ENCODE measurements at regions not wholly inside any gene's neighbourhood (a gene's known extent, or its start where the extent isn't known, plus 50 kb on each side); places are given as distances from the start of the nearest gene placed in this dataset.

DNA sequence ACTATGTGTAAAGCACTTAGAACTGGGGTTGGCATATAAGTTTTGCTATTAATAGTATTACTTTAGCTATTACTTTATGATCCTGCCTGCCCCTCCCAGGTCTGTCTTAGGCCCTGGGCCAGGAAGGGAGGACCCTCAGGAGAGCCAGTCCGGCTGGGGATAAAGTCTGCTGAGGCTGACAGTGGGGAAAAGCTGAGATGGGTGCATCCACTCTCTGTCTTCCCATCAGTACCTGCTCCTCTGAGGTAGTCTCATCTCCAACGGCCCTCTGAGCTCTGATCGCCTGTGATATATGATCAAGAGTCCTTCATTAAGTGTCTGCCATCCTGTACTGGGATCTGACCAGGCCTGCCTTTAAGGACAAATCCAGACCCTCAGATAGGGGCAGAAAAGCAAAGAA is 156.5 kb upstream of the PJA1 start:
- TF ChIP-seq POLR2AphosphoS5 (IDR thresholded peaks at IDR 0.05; ENCODE audit: low read depth, low read length) (no peak), TAF1 (IDR thresholded peaks at IDR 0.05; ENCODE audit: borderline replicate concordance, insufficient read depth, low read length) (no peak), SIN3A (IDR thresholded peaks at IDR 0.05; ENCODE audit: borderline replicate concordance, insufficient read depth, low read length) (no peak), FOXP2 (optimal IDR thresholded peaks at IDR 0.05; ENCODE audit: borderline replicate concordance, extremely low read depth, extremely low read length, insufficient read depth) (no peak)
- TF ChIP-seq, protein P1, sequence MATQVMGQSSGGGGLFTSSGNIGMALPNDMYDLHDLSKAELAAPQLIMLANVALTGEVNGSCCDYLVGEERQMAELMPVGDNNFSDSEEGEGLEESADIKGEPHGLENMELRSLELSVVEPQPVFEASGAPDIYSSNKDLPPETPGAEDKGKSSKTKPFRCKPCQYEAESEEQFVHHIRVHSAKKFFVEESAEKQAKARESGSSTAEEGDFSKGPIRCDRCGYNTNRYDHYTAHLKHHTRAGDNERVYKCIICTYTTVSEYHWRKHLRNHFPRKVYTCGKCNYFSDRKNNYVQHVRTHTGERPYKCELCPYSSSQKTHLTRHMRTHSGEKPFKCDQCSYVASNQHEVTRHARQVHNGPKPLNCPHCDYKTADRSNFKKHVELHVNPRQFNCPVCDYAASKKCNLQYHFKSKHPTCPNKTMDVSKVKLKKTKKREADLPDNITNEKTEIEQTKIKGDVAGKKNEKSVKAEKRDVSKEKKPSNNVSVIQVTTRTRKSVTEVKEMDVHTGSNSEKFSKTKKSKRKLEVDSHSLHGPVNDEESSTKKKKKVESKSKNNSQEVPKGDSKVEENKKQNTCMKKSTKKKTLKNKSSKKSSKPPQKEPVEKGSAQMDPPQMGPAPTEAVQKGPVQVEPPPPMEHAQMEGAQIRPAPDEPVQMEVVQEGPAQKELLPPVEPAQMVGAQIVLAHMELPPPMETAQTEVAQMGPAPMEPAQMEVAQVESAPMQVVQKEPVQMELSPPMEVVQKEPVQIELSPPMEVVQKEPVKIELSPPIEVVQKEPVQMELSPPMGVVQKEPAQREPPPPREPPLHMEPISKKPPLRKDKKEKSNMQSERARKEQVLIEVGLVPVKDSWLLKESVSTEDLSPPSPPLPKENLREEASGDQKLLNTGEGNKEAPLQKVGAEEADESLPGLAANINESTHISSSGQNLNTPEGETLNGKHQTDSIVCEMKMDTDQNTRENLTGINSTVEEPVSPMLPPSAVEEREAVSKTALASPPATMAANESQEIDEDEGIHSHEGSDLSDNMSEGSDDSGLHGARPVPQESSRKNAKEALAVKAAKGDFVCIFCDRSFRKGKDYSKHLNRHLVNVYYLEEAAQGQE (IDR thresholded peaks at IDR 0.05; ENCODE audit: insufficient read depth in 1 of 2, low read depth in 2 of 2, low read length in 2 of 2), result no peak

DNA sequence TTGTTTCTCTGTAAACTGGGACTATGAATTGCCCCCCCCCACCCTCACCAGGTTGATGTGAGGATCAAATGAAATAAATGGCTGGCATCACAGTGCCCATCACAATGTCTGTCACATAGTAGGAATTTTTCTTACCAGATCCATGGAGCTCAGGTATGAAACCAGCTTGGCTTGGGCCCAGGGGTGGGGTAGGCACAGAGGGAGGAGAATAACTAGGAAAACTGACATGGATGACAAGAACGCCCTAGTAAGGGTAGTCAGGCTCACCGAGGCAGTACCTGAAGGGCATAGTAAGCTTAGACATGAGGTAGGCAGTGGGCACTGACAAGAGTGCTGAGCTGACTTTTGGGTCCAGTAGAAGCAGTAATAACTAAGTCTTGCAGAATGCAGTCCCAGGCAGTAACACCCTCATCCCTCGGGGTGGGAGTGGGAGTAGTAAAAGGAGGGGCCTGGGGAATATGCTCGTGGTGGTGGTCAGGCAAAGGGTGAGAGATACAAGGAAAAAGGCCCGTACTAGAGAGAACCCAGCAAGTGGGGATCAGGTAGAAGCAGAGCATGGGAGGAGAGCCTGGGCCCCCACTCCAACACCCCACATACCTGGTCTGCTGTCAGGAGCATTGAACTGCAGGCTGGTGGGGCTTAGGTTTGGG is 155.9 kb upstream of the PJA1 start:
- TF ChIP-seq POLR2AphosphoS5 (IDR thresholded peaks at IDR 0.05; ENCODE audit: low read depth, low read length) (no peak), FOXP2 (optimal IDR thresholded peaks at IDR 0.05; ENCODE audit: borderline replicate concordance, extremely low read depth, extremely low read length, insufficient read depth) (no peak), SIN3A (IDR thresholded peaks at IDR 0.05; ENCODE audit: borderline replicate concordance, insufficient read depth, low read length) (no peak), TAF1 (IDR thresholded peaks at IDR 0.05; ENCODE audit: borderline replicate concordance, insufficient read depth, low read length) (no peak)
- TF ChIP-seq, protein P1 (IDR thresholded peaks at IDR 0.05; ENCODE audit: insufficient read depth in 1 of 2, low read depth in 2 of 2, low read length in 2 of 2), result no peak

DNA sequence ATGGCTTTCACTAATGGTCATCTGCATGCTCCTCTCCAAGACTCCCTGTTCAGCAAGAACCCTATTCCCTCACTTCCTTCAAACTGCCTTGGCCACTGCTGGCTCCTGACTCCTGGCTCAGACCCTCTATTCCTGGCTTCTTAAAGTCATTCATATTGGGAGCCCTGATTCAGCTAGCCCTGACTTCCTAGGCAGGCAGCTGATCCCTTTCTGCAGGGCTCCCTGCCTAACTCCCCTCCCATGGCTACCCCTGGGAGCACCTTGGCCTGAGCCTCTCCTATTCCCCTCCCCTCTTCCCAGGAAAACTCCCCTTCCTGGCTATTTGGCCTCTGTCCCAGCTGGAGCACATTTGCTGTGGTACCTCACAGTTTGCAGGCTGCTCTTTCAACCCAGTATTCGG is 154.9 kb upstream of the PJA1 start:
- TF ChIP-seq POLR2AphosphoS5 (IDR thresholded peaks at IDR 0.05; ENCODE audit: low read depth, low read length) (no peak), TAF1 (IDR thresholded peaks at IDR 0.05; ENCODE audit: borderline replicate concordance, insufficient read depth, low read length) (no peak), SIN3A (IDR thresholded peaks at IDR 0.05; ENCODE audit: borderline replicate concordance, insufficient read depth, low read length) (no peak), FOXP2 (optimal IDR thresholded peaks at IDR 0.05; ENCODE audit: borderline replicate concordance, extremely low read depth, extremely low read length, insufficient read depth) (no peak)
- TF ChIP-seq, protein P1 (IDR thresholded peaks at IDR 0.05; ENCODE audit: insufficient read depth in 1 of 2, low read depth in 2 of 2, low read length in 2 of 2), result no peak

DNA sequence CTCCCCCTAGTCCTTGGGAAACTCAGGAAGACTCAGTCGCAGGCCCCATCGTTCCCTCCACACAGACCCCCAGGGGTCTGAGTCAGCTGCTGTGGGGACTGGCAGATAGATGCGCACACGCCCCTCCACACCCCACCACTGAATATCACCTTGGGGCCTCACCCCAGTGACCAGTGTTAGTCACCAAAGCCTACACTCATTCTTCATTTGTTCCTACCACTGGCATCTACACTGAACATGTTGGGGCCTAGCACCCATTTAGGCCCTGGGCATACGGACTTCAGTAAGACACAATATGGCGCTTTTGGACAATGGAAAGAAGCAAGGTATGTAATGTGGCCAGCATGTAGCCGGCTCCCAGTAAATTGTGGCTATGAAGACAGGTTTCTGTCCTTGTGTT is 154.1 kb upstream of the PJA1 start:
- TF ChIP-seq SIN3A (IDR thresholded peaks at IDR 0.05; ENCODE audit: borderline replicate concordance, insufficient read depth, low read length) (no peak), FOXP2 (optimal IDR thresholded peaks at IDR 0.05; ENCODE audit: borderline replicate concordance, extremely low read depth, extremely low read length, insufficient read depth) (no peak), POLR2AphosphoS5 (IDR thresholded peaks at IDR 0.05; ENCODE audit: low read depth, low read length) (no peak)
- TF ChIP-seq, protein P1 (IDR thresholded peaks at IDR 0.05; ENCODE audit: insufficient read depth in 1 of 2, low read depth in 2 of 2, low read length in 2 of 2), result no peak

Data from PFSK-1 (cell line).